Activated CD4-positive, alpha-beta T cell treated with anti-CD3 and anti-CD28 coated beads, Interleukin-2, amount 10 ng/mL, durations not matched to agents 7 days and 5 days (primary cell): ENCODE measurements at regions not wholly inside any gene's neighbourhood (a gene's known extent, or its start where the extent isn't known, plus 50 kb on each side); places are given as distances from the start of the nearest gene placed in this dataset.
"Not testable (repeated sequence)": the region's sequence is repeated elsewhere in the genome, so short reads cannot be mapped to it uniquely, and the experiment has no call there.

ENCODE experiments used
- CTCF ChIA-PET: fragments of 350-600 bp; sonication (Branson Sonifier 250); formaldehyde crosslinking; loops from one replicate; lab custom pipeline; 2021; ENCODE audit warnings: antibody characterized with exemption; lab: Charles Lee
- POLR2A ChIA-PET: fragments of 350-600 bp; sonication (Branson Sonifier 250); formaldehyde crosslinking; loops from one replicate; lab custom pipeline; 2021; ENCODE audit warnings: antibody characterized with exemption; lab: Charles Lee
- DNase-seq: peaks from one replicate; pipeline ENCODE4 v3.0.0-alpha.2; 2020
- H3K27ac Mint-ChIP-seq: one replicate; pipeline ENCODE4 v1.8.0; 2021; ENCODE audit warnings: mild to moderate bottlenecking, moderate library complexity, mixed read lengths
- H3K27me3 Mint-ChIP-seq: one replicate; pipeline ENCODE4 v1.8.0; 2021; ENCODE audit warnings: mixed read lengths
- H3K36me3 Mint-ChIP-seq: one replicate; pipeline ENCODE4 v1.8.0; 2021; ENCODE audit warnings: low read depth, mixed read lengths
- H3K4me1 Mint-ChIP-seq: one replicate; pipeline ENCODE4 v1.8.0; 2021; ENCODE audit warnings: mixed read lengths
- H3K4me3 Mint-ChIP-seq: one replicate; pipeline ENCODE4 v1.8.0; 2021; ENCODE audit warnings: mild to moderate bottlenecking, moderate library complexity, mixed read lengths
- H3K9me3 Mint-ChIP-seq: one replicate; pipeline ENCODE4 v1.8.0; 2021; ENCODE audit warnings: mixed read lengths

GRCh38 chr16:9166326-9166993 is 75.0 kb downstream of the HAPSTR1 start:
- H3K27ac Mint-ChIP-seq, H3K9me3 Mint-ChIP-seq, H3K27me3 Mint-ChIP-seq, DNase-seq, H3K36me3 Mint-ChIP-seq, POLR2A ChIA-PET, H3K4me1 Mint-ChIP-seq, H3K4me3 Mint-ChIP-seq, CTCF ChIA-PET: not testable (repeated sequence)

GRCh38 chr16:9169094-9169493 is 77.7 kb downstream of the HAPSTR1 start:
- no peaks in the 10 kb centered on the region for H3K4me1 Mint-ChIP-seq
- no peak overlapping the region for H3K27ac Mint-ChIP-seq
- POLR2A ChIA-PET: no interaction called here
- no peak overlapping the region for H3K4me3 Mint-ChIP-seq
- H3K9me3 Mint-ChIP-seq: no peaks in the 10 kb centered on the region
- CTCF ChIA-PET: no interaction called here
- DNase-seq: no peak
- H3K36me3 Mint-ChIP-seq: no peaks in the 10 kb centered on the region
- no peaks in the 10 kb centered on the region for H3K27me3 Mint-ChIP-seq

- no peaks in the 10 kb centered on the region for H3K9me3 Mint-ChIP-seq
- H3K4me3 Mint-ChIP-seq: no peak overlapping the region
- H3K36me3 Mint-ChIP-seq: no peaks in the 10 kb centered on the region
- no peak overlapping the region for H3K27ac Mint-ChIP-seq
- DNase-seq: no peak
- POLR2A ChIA-PET: no interaction called here
- CTCF ChIA-PET: no interaction called here
- H3K27me3 Mint-ChIP-seq: no peaks in the 10 kb centered on the region
- no peaks in the 10 kb centered on the region for H3K4me1 Mint-ChIP-seq
Observed at GRCh38 chr16:9170470-9170869, 79.0 kb downstream of the HAPSTR1 start.

GRCh38 chr16:9176547-9177418 is 85.3 kb downstream of the HAPSTR1 start:
- Mint-ChIP-seq H3K9me3 (no peaks in the 10 kb centered on the region), H3K27ac (no peak overlapping the region), H3K4me1 (no peaks in the 10 kb centered on the region), H3K27me3 (no peaks in the 10 kb centered on the region), H3K4me3 (no peak overlapping the region), H3K36me3 (no peaks in the 10 kb centered on the region)
- ChIA-PET CTCF (interaction anchor here (0.8 to 1.4 kb wide), 2 partner anchors 17 to 18 kb away, joined by 3 read pairs; no protein-coding TSS in a partner anchor), POLR2A (no interaction called here)
- DNase-seq: no peak

- ChIA-PET CTCF (interaction anchor here (1.4 kb wide), 1 partner anchor 18 kb away, joined by 3 read pairs; no protein-coding TSS in a partner anchor), POLR2A (no interaction called here)
Observed at GRCh38 chr16:9177861-9178260, 86.4 kb downstream of the HAPSTR1 start.

GRCh38 chr16:9183682-9184353 is 92.4 kb downstream of the HAPSTR1 start:
- Mint-ChIP-seq H3K4me3 (no peak overlapping the region), H3K27me3 (no peaks in the 10 kb centered on the region), H3K27ac (no peak overlapping the region), H3K36me3 (no peaks in the 10 kb centered on the region), H3K9me3 (no peaks in the 10 kb centered on the region), H3K4me1 (no peaks in the 10 kb centered on the region)
- POLR2A ChIA-PET: interaction anchor here (0.8 kb wide), 1 partner anchor 758 kb away, joined by 8 read pairs; no protein-coding TSS in a partner anchor
- no peak for DNase-seq
- CTCF ChIA-PET: interaction anchor here (0.7 kb wide), 1 partner anchor 17 kb away, joined by 3 read pairs; no protein-coding TSS in a partner anchor

More at GRCh38 chr16:9177861-9178260, 86.4 kb downstream of the HAPSTR1 start:
- H3K27me3 Mint-ChIP-seq: no peaks in the 10 kb centered on the region
- H3K27ac Mint-ChIP-seq: no peak overlapping the region
- no peak overlapping the region for H3K4me3 Mint-ChIP-seq
- no peaks in the 10 kb centered on the region for H3K4me1 Mint-ChIP-seq
- H3K9me3 Mint-ChIP-seq: no peaks in the 10 kb centered on the region
- no peak for DNase-seq
- H3K36me3 Mint-ChIP-seq: no peaks in the 10 kb centered on the region

GRCh38 chr16:9184354-9184690 is 92.9 kb downstream of the HAPSTR1 start:
- Mint-ChIP-seq H3K4me3 (no peak overlapping the region), H3K36me3 (no peaks in the 10 kb centered on the region), H3K9me3 (no peaks in the 10 kb centered on the region), H3K4me1 (no peaks in the 10 kb centered on the region), H3K27me3 (no peaks in the 10 kb centered on the region), H3K27ac (no peak overlapping the region)
- ChIA-PET POLR2A (interaction anchor here (0.8 kb wide), 1 partner anchor 757 kb away, joined by 8 read pairs; no protein-coding TSS in a partner anchor), CTCF (interaction anchor here (0.7 kb wide), 1 partner anchor 19 kb away, joined by 3 read pairs; no protein-coding TSS in a partner anchor)
- DNase-seq: no peak

- Mint-ChIP-seq H3K27ac (no peak overlapping the region), H3K9me3 (no peaks in the 10 kb centered on the region), H3K36me3 (no peaks in the 10 kb centered on the region), H3K4me3 (no peak overlapping the region), H3K27me3 (no peaks in the 10 kb centered on the region), H3K4me1 (no peaks in the 10 kb centered on the region)
- ChIA-PET POLR2A (no interaction called here), CTCF (no interaction called here)
- no peak for DNase-seq
Observed at GRCh38 chr16:9185381-9185780, 93.9 kb downstream of the HAPSTR1 start.

- CTCF ChIA-PET: no interaction called here
- H3K4me1 Mint-ChIP-seq: no peaks in the 10 kb centered on the region
Observed at GRCh38 chr16:9186061-9186460, 94.6 kb downstream of the HAPSTR1 start.

GRCh38 chr16:9188721-9189120 is 97.3 kb downstream of the HAPSTR1 start:
- POLR2A ChIA-PET: no interaction called here
- CTCF ChIA-PET: no interaction called here
- Mint-ChIP-seq H3K36me3 (no peaks in the 10 kb centered on the region), H3K27me3 (no peaks in the 10 kb centered on the region), H3K27ac (no peak overlapping the region), H3K9me3 (no peaks in the 10 kb centered on the region), H3K4me1 (no peaks in the 10 kb centered on the region), H3K4me3 (no peak overlapping the region)
- DNase-seq: no peak

More at GRCh38 chr16:9186061-9186460, 94.6 kb downstream of the HAPSTR1 start:
- Mint-ChIP-seq H3K9me3 (no peaks in the 10 kb centered on the region), H3K4me3 (no peak overlapping the region), H3K27ac (no peak overlapping the region), H3K27me3 (no peaks in the 10 kb centered on the region), H3K36me3 (no peaks in the 10 kb centered on the region)
- no peak for DNase-seq
- POLR2A ChIA-PET: interaction anchor here (0.6 kb wide), 1 partner anchor 317 kb away, joined by 5 read pairs; no protein-coding TSS in a partner anchor

- Mint-ChIP-seq H3K4me3 (no peak overlapping the region), H3K4me1 (no peaks in the 10 kb centered on the region), H3K27me3 (no peaks in the 10 kb centered on the region), H3K27ac (no peak overlapping the region), H3K9me3 (no peaks in the 10 kb centered on the region), H3K36me3 (no peaks in the 10 kb centered on the region)
- CTCF ChIA-PET: no interaction called here
- DNase-seq: no peak
- POLR2A ChIA-PET: no interaction called here
Observed at GRCh38 chr16:9191274-9191850, 99.9 kb downstream of the HAPSTR1 start.

- no peaks in the 10 kb centered on the region for H3K9me3 Mint-ChIP-seq
- no peaks in the 10 kb centered on the region for H3K27me3 Mint-ChIP-seq
- ChIA-PET POLR2A (no interaction called here), CTCF (no interaction called here)
- H3K27ac Mint-ChIP-seq: no peak overlapping the region
- no peaks in the 10 kb centered on the region for H3K4me1 Mint-ChIP-seq
- H3K36me3 Mint-ChIP-seq: no peaks in the 10 kb centered on the region
- no peak overlapping the region for H3K4me3 Mint-ChIP-seq
- no peak for DNase-seq
Observed at GRCh38 chr16:9192746-9193145, 101.3 kb downstream of the HAPSTR1 start.
